Colonic mucosa (tissue), 4 donors: ENCODE measurements at regions not wholly inside any gene's neighbourhood (a gene's known extent, or its start where the extent isn't known, plus 50 kb on each side); places are given as distances from the start of the nearest gene placed in this dataset.

Experiments
- DNase-seq: peaks from one replicate; pipeline ENCODE4 v3.0.0-alpha.2; 2020
- H3K27ac ChIP-seq: fragments of 200-600 bp; one replicate; pipeline ENCODE4 v1.8.0; 2021
- H3K27me3 ChIP-seq: fragments of 200-600 bp; one replicate; pipeline ENCODE4 v1.8.0; 2021
- H3K36me3 ChIP-seq: fragments of 200-600 bp; one replicate; pipeline ENCODE4 v1.8.0; 2021
- H3K4me1 ChIP-seq: fragments of 200-600 bp; one replicate; pipeline ENCODE4 v1.8.0; 2021; ENCODE audit warnings: mild to moderate bottlenecking
- H3K4me3 ChIP-seq: fragments of 200-600 bp; one replicate; pipeline ENCODE4 v1.8.0; 2021
- H3K9ac ChIP-seq, 2 donors: one replicate each; pipeline ENCODE4 v1.7.0; 2013; ENCODE audit warnings: control low read depth in 2 of 2, low read depth in 2 of 2, low read length in 2 of 2
- H3K9me3 ChIP-seq: fragments of 200-600 bp; one replicate; pipeline ENCODE4 v1.8.0; 2021
- intact Hi-C: fragments of 100-400 bp; cut with DNase I; formaldehyde crosslinking; loops from one replicate; pipeline ENCODE4 v1.14.1; 2022
- TF ChIP-seq, protein P1 (sequence below): fragments of 200-600 bp; IDR thresholded peaks from one replicate; pipeline ENCODE4 v1.8.0; 2022; ENCODE audit warnings: antibody characterized with exemption, mild to moderate bottlenecking
- donor health status: healthy.
- donor health status: DM: no; HTN: no; CAD: no.
- donor health status: DM: no; HTN: no; CAD: no.

DNA sequence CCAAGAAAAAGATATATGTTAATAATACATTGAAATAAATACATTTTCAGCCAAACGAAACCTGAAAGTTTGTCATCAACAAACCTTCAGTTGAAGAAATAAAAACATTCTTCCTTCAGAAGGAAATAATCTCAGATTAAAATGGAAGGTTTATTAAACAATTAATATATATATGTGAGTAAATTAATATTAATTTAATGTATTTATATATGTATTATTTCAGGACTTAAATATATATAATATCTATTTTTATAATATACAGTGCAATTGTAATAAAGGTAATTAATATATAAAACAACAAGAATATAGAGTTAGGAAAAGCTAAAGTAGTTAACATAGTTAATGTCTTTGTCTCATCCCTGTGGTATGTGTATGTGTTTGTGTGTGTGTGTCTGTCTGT lies 102.2 kb upstream of the CDC14C start:
- Histone ChIP-seq H3K27ac (no peak overlapping the region), H3K4me1 (no peaks in the 10 kb centered on the region), H3K4me3 (no peak overlapping the region), H3K9me3 (no peaks in the 10 kb centered on the region), H3K36me3 (no peaks in the 10 kb centered on the region), H3K9ac (no peak overlapping the region), H3K27me3 (no peaks in the 10 kb centered on the region)
- intact Hi-C loops, result no loop called here
- no peak for DNase-seq
- TF ChIP-seq, protein P1, sequence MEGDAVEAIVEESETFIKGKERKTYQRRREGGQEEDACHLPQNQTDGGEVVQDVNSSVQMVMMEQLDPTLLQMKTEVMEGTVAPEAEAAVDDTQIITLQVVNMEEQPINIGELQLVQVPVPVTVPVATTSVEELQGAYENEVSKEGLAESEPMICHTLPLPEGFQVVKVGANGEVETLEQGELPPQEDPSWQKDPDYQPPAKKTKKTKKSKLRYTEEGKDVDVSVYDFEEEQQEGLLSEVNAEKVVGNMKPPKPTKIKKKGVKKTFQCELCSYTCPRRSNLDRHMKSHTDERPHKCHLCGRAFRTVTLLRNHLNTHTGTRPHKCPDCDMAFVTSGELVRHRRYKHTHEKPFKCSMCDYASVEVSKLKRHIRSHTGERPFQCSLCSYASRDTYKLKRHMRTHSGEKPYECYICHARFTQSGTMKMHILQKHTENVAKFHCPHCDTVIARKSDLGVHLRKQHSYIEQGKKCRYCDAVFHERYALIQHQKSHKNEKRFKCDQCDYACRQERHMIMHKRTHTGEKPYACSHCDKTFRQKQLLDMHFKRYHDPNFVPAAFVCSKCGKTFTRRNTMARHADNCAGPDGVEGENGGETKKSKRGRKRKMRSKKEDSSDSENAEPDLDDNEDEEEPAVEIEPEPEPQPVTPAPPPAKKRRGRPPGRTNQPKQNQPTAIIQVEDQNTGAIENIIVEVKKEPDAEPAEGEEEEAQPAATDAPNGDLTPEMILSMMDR, result no peak

DNA sequence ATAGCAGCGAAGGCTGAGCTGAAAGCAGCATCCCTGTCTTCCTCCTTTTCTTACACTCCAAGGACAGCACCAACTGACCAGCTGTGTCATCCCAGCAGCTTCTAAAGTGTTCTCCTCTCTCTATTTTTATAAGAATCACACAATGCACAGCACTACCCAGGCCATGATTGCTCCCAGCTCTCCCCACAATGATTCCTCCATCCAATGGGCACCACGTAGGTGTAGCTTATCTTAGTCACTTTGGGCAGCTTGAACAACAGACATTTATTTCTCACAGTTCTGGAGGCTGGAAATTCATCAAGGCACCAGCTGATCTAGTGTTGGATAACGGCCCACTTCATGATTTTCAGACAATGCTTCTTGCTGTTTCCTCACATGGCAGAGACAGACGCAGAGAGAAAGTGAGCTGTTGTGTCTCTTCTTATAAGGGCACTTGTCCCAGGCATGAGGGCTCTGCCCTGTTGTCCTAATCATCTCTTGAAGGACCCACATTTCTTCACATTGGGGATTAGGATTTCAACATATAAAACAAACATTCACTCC lies 92.0 kb upstream of the CDC14C start:
- Histone ChIP-seq H3K27me3 (no peaks in the 10 kb centered on the region), H3K9me3 (no peaks in the 10 kb centered on the region)

DNA sequence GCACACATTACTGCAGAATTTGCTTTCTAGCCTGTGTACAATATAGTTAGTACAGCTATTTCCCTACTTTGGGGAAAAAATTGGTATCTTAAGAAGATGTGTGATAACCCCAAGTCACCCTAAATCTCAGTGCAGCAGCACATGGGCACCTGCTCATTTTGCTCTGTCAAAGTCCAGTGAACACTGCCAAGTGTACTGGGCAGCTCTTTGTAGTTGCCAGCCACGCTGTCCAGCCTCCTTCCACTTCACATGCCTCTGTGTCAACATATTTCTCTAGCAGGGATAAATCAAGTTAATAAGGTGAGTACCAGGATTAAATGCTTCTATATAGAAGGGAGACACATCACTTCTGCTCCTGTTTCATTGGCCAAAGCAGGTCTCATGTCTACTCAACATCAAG lies 87.1 kb upstream of the CDC14C start:
- intact Hi-C loops, result no loop called here

More for the DNA sequence above, 92.0 kb upstream of the CDC14C start:
- no peak overlapping the region for H3K9ac ChIP-seq
- no peaks in the 10 kb centered on the region for H3K4me1 ChIP-seq
- no peak overlapping the region for H3K4me3 ChIP-seq
- intact Hi-C loops, result no loop called here
- TF ChIP-seq, protein P1, result no peak
- no peak overlapping the region for H3K27ac ChIP-seq
- DNase-seq, result no peak
- no peaks in the 10 kb centered on the region for H3K36me3 ChIP-seq

DNA sequence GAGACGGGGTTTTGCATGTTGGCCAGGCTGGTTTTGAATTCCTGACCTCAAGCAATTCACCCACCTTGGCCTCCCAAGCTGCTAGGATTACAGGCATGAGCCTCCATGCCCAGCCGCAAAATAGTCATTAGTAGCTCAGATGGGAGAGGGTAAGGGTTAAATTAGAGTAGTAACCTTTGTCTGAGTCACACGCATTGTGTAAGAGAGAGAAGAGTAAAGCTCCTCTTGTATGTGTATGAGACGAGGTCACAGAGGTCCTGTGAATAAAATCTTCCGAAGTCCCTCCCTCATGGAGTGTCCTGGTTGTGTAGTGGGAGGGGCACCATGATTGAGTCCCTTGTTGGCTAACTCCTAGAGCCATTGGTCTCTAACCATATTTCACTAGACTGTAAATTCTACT lies 85.2 kb upstream of the CDC14C start:
- H3K4me1 ChIP-seq, result no peaks in the 10 kb centered on the region
- H3K9me3 ChIP-seq, result no peaks in the 10 kb centered on the region
- intact Hi-C loops, result no loop called here
- no peaks in the 10 kb centered on the region for H3K36me3 ChIP-seq
- H3K9ac ChIP-seq, result no peak overlapping the region
- no peak for DNase-seq
- no peaks in the 10 kb centered on the region for H3K27me3 ChIP-seq
- H3K4me3 ChIP-seq, result no peak overlapping the region
- TF ChIP-seq, protein P1, result no peak
- no peak overlapping the region for H3K27ac ChIP-seq

More for the DNA sequence above, 87.1 kb upstream of the CDC14C start:
- DNase-seq, result no peak
- Histone ChIP-seq H3K4me1 (no peaks in the 10 kb centered on the region), H3K9me3 (no peaks in the 10 kb centered on the region), H3K9ac (no peak overlapping the region), H3K36me3 (no peaks in the 10 kb centered on the region), H3K27me3 (no peaks in the 10 kb centered on the region), H3K27ac (no peak overlapping the region), H3K4me3 (no peak overlapping the region)
- TF ChIP-seq, protein P1, result no peak

DNA sequence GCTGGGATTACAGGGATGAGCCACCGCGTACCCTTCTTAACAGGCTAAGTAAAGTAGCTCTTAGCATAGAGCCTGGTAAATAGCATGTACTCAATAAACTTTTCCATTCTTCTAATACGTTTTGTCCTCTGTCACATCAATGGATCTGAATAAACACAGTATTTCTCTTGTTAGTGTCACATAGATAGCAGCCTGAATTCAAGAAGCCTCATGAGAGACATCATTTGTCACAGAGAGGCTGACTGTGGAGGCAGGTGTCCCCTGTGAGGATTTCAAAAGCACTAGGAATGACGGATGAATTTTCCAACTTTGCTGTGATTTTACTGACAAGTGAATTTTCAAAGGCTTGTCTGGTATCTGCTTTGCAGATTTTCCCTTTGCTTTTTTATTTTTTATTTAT lies 82.6 kb upstream of the CDC14C start:
- DNase-seq, result no peak
- Histone ChIP-seq H3K27me3 (no peaks in the 10 kb centered on the region), H3K9me3 (no peaks in the 10 kb centered on the region), H3K4me3 (no peak overlapping the region), H3K27ac (no peak overlapping the region), H3K4me1 (no peaks in the 10 kb centered on the region), H3K9ac (no peak overlapping the region), H3K36me3 (no peaks in the 10 kb centered on the region)
- TF ChIP-seq, protein P1, result no peak
- intact Hi-C loops, result no loop called here
